ENCODE measurements at regions not wholly inside any gene's neighbourhood (a gene's known extent, or its start where the extent isn't known, plus 50 kb on each side); places are given as distances from the start of the nearest gene placed in this dataset.
"Not testable (repeated sequence)": the region's sequence is repeated elsewhere in the genome, so short reads cannot be mapped to it uniquely, and the experiment has no call there.

DNA sequence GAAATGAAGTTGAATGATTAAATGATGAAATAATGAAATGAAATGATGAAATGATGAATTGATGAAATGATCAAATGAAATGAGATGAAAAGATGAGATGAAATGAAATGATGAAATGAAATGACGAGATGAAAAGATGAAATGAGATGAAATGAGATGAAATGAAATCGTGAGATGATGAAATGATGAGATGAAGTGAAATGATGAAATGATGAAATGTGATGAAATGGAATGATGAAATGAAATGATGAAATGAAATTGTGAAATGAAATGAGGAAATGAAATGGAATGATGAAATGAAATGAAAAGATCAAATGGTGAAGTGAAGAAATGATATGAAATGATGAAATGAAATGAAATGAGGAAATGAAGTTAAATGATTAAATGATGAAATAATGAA lies 468.7 kb downstream of the FAM72C start:
- TF ChIP-seq, protein P1, sequence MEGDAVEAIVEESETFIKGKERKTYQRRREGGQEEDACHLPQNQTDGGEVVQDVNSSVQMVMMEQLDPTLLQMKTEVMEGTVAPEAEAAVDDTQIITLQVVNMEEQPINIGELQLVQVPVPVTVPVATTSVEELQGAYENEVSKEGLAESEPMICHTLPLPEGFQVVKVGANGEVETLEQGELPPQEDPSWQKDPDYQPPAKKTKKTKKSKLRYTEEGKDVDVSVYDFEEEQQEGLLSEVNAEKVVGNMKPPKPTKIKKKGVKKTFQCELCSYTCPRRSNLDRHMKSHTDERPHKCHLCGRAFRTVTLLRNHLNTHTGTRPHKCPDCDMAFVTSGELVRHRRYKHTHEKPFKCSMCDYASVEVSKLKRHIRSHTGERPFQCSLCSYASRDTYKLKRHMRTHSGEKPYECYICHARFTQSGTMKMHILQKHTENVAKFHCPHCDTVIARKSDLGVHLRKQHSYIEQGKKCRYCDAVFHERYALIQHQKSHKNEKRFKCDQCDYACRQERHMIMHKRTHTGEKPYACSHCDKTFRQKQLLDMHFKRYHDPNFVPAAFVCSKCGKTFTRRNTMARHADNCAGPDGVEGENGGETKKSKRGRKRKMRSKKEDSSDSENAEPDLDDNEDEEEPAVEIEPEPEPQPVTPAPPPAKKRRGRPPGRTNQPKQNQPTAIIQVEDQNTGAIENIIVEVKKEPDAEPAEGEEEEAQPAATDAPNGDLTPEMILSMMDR (IDR thresholded peaks at IDR 0.05): not testable (repeated sequence)
- not testable (repeated sequence) for TF ChIP-seq POLR2A (IDR thresholded peaks at IDR 0.05)

All from transverse colon (tissue), 3 donors.